HepG2 (cell line): ENCODE measurements at regions not wholly inside any gene's neighbourhood (a gene's known extent, or its start where the extent isn't known, plus 50 kb on each side); places are given as distances from the start of the nearest gene placed in this dataset.
A peak's percentile ranks its signal among the peaks of the same experiment; 100 is the strongest.

Experiments used
- DMAP1 ChIP-seq: IDR thresholded peaks from 2 replicates; pipeline ENCODE4 v1.6.1; 2016
- DPF2 ChIP-seq: sonication (generic); formaldehyde crosslinking; IDR thresholded peaks from 2 replicates; pipeline ENCODE4 v1.4.0; 2020; ENCODE audit warnings: mild to moderate bottlenecking, low read depth, missing genetic modification reagents, borderline replicate concordance
- LCORL ChIP-seq, 2 experiments: fragments of 450-650 bp in 1 of 2; sonication (generic) in 1 of 2; formaldehyde crosslinking in 1 of 2; IDR thresholded peaks; 2 replicates each; pipeline versions ENCODE4 v1.5.0 to v1.6.1; 2017 to 2020; ENCODE audit warnings: antibody characterized with exemption in 1 of 2, missing genetic modification reagents in 1 of 2
- MYC ChIP-seq: sonication (generic); formaldehyde crosslinking; IDR thresholded peaks from 2 replicates; pipeline ENCODE4 v1.9.0; 2021; ENCODE audit warnings: missing genetic modification reagents, borderline replicate concordance
- NFKB2 ChIP-seq: sonication (generic); formaldehyde crosslinking; IDR thresholded peaks from 2 replicates; pipeline ENCODE4 v1.4.0; 2020; ENCODE audit warnings: missing genetic modification reagents, borderline replicate concordance
- NR0B2 ChIP-seq: sonication (generic); formaldehyde crosslinking; IDR thresholded peaks from 2 replicates; pipeline ENCODE4 v1.4.0; 2020; ENCODE audit warnings: mild to moderate bottlenecking, missing genetic modification reagents
- SAP130 ChIP-seq: IDR thresholded peaks from 2 replicates; pipeline ENCODE4 v1.6.1; 2016; ENCODE audit warnings: low read depth
- SMAD9 ChIP-seq: sonication (generic); formaldehyde crosslinking; IDR thresholded peaks from 2 replicates; pipeline ENCODE4 v1.5.1; 2020; ENCODE audit warnings: mild to moderate bottlenecking, missing genetic modification reagents
- TBL1XR1 ChIP-seq: fragments of 150-350 bp; IDR thresholded peaks from 2 replicates; pipeline ENCODE4 v1.6.1; 2014; ENCODE audit warnings: borderline replicate concordance, low read length; ENCODE audit not compliant: partially characterized antibody
- THRA ChIP-seq: sonication (generic); formaldehyde crosslinking; IDR thresholded peaks from 2 replicates; pipeline ENCODE4 v1.4.0; 2020; ENCODE audit warnings: missing genetic modification reagents, borderline replicate concordance
- TMF1 ChIP-seq: sonication (generic); formaldehyde crosslinking; IDR thresholded peaks from 2 replicates; pipeline ENCODE4 v1.8.1; 2022; ENCODE audit warnings: low read depth, missing genetic modification reagents
- ZNF331 ChIP-seq: sonication (generic); formaldehyde crosslinking; IDR thresholded peaks from 2 replicates; pipeline ENCODE4 v1.4.0; 2020; ENCODE audit warnings: missing genetic modification reagents
- ZNF484 ChIP-seq: sonication (generic); formaldehyde crosslinking; IDR thresholded peaks from 2 replicates; pipeline ENCODE4 v1.5.1; 2020; ENCODE audit warnings: mild to moderate bottlenecking, low read depth, missing genetic modification reagents, borderline replicate concordance
- ZNF558 ChIP-seq: sonication (generic); formaldehyde crosslinking; IDR thresholded peaks from 2 replicates; pipeline ENCODE4 v1.9.0; 2022; ENCODE audit warnings: mild to moderate bottlenecking, missing genetic modification reagents, borderline replicate concordance
- ZNF790 ChIP-seq: sonication (generic); formaldehyde crosslinking; IDR thresholded peaks from 2 replicates; pipeline ENCODE4 v1.8.0; 2022; ENCODE audit warnings: missing genetic modification reagents, mild to moderate bottlenecking, borderline replicate concordance
- ZSCAN9 ChIP-seq: IDR thresholded peaks from 2 replicates; pipeline ENCODE4 v1.6.1; 2016; ENCODE audit warnings: borderline replicate concordance
- TF ChIP-seq, protein P1 (sequence below): sonication (generic); formaldehyde crosslinking; IDR thresholded peaks from 2 replicates; pipeline ENCODE4 v1.5.1; 2020; ENCODE audit warnings: mild to moderate bottlenecking, moderate library complexity, missing genetic modification reagents
- TF ChIP-seq, protein P2 (sequence below): sonication (generic); formaldehyde crosslinking; IDR thresholded peaks from 2 replicates; pipeline ENCODE4 v1.8.0; 2022; ENCODE audit warnings: mild to moderate bottlenecking, missing genetic modification reagents; ENCODE audit not compliant: insufficient replicate concordance
- TF ChIP-seq, protein P3 (sequence below): sonication (generic); formaldehyde crosslinking; IDR thresholded peaks from 2 replicates; pipeline ENCODE4 v1.4.0; 2020; ENCODE audit warnings: missing genetic modification reagents
- TF ChIP-seq, protein P4 (sequence below): sonication (generic); formaldehyde crosslinking; IDR thresholded peaks from 2 replicates; pipeline ENCODE4 v1.8.0; 2022; ENCODE audit warnings: missing genetic modification reagents, mild to moderate bottlenecking, inconsistent platforms, borderline replicate concordance

GRCh38 chr6:1230689-1231605, 81.0 kb upstream of the FOXQ1 start (continued):
- TF ChIP-seq, protein P1, sequence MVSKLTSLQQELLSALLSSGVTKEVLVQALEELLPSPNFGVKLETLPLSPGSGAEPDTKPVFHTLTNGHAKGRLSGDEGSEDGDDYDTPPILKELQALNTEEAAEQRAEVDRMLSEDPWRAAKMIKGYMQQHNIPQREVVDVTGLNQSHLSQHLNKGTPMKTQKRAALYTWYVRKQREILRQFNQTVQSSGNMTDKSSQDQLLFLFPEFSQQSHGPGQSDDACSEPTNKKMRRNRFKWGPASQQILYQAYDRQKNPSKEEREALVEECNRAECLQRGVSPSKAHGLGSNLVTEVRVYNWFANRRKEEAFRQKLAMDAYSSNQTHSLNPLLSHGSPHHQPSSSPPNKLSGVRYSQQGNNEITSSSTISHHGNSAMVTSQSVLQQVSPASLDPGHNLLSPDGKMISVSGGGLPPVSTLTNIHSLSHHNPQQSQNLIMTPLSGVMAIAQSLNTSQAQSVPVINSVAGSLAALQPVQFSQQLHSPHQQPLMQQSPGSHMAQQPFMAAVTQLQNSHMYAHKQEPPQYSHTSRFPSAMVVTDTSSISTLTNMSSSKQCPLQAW (CRISPR knock-in tag), result peak; percentile 56
- TF ChIP-seq DMAP1 (CRISPR knock-in tag) (peak; percentile 77), ZSCAN9 (CRISPR knock-in tag) (peak; percentile 89), ZNF558 (CRISPR knock-in tag) (no peak), TBL1XR1 (no peak), THRA (CRISPR knock-in tag) (peak; percentile 46; the same call in 1 of the 2 replicates), SAP130 (CRISPR knock-in tag) (peak; percentile 84), TMF1 (CRISPR knock-in tag) (no peak), NR0B2 (CRISPR knock-in tag) (peak; percentile 79), NFKB2 (CRISPR knock-in tag) (no peak), DPF2 (CRISPR knock-in tag) (peak; percentile 80), ZNF484 (CRISPR knock-in tag) (no peak), SMAD9 (no peak), MYC (CRISPR knock-in tag) (peak; percentile 63; the same call in 1 of the 2 replicates), LCORL (IDR thresholded peaks at IDR 0.05) (no peak), LCORL (CRISPR knock-in tag; IDR thresholded peaks at IDR 0.05) (peak; percentile 81), ZNF331 (CRISPR knock-in tag) (peak; percentile 74), ZNF790 (CRISPR knock-in tag) (no peak)
- TF ChIP-seq, protein P2, sequence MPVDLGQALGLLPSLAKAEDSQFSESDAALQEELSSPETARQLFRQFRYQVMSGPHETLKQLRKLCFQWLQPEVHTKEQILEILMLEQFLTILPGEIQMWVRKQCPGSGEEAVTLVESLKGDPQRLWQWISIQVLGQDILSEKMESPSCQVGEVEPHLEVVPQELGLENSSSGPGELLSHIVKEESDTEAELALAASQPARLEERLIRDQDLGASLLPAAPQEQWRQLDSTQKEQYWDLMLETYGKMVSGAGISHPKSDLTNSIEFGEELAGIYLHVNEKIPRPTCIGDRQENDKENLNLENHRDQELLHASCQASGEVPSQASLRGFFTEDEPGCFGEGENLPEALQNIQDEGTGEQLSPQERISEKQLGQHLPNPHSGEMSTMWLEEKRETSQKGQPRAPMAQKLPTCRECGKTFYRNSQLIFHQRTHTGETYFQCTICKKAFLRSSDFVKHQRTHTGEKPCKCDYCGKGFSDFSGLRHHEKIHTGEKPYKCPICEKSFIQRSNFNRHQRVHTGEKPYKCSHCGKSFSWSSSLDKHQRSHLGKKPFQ (CRISPR knock-in tag), result peak; percentile 44
- TF ChIP-seq, protein P3, sequence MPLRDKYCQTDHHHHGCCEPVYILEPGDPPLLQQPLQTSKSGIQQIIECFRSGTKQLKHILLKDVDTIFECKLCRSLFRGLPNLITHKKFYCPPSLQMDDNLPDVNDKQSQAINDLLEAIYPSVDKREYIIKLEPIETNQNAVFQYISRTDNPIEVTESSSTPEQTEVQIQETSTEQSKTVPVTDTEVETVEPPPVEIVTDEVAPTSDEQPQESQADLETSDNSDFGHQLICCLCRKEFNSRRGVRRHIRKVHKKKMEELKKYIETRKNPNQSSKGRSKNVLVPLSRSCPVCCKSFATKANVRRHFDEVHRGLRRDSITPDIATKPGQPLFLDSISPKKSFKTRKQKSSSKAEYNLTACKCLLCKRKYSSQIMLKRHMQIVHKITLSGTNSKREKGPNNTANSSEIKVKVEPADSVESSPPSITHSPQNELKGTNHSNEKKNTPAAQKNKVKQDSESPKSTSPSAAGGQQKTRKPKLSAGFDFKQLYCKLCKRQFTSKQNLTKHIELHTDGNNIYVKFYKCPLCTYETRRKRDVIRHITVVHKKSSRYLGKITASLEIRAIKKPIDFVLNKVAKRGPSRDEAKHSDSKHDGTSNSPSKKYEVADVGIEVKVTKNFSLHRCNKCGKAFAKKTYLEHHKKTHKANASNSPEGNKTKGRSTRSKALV (CRISPR knock-in tag), result peak; percentile 40; the same call in 1 of the 2 replicates
- TF ChIP-seq, protein P4, sequence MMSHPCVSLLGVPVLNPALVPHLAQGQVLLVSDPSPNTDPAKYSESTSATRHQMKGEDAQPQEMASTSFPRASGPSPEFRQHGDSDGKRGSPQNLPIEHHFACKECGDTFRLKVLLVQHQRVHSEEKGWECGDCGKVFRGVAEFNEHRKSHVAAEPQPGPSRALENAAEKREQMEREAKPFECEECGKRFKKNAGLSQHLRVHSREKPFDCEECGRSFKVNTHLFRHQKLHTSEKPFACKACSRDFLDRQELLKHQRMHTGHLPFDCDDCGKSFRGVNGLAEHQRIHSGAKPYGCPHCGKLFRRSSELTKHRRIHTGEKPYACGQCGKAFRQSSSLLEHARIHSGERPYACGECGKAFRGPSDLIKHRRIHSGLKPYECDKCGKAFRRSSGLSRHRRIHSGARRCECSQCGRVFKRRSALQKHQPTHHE (CRISPR knock-in tag), result 0 out of 2 replicates have a peak, but pooled peaks have one; percentile 63
